GM19240 (cell line): ENCODE measurements at regions not wholly inside any gene's neighbourhood (a gene's known extent, or its start where the extent isn't known, plus 50 kb on each side); places are given as distances from the start of the nearest gene placed in this dataset.
"Not testable (repeated sequence)": the region's sequence is repeated elsewhere in the genome, so short reads cannot be mapped to it uniquely, and the experiment has no call there.

Experiments used
- DNase-seq: peaks from one replicate; pipeline ENCODE4 v3.0.0; 2011; ENCODE audit warnings: low spot score; ENCODE audit not compliant: insufficient read length

GRCh38 chr6:135555550-135555949 is 58.0 kb upstream of the AHI1 start:
- no peak for DNase-seq

DNA sequence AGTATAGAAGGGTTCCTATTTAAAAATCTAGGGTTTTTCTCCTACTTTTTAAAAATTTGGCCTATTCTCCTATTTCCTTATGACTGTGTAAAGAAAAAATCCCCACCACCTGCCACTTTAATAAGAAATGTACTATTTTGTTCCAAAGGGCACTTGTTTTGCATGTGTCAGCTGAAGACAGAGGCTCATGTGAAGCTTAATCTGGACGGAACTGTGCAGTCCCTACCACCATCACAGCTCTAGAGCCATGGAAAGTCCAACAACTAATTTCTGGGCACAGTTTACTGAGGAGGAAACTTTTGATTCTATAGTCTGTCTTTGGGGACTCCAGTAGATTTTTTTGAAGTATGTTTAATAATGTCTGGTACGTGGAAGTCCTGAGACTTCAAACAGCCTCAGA is 60.0 kb upstream of the AHI1 start:
- no peak for DNase-seq

DNA sequence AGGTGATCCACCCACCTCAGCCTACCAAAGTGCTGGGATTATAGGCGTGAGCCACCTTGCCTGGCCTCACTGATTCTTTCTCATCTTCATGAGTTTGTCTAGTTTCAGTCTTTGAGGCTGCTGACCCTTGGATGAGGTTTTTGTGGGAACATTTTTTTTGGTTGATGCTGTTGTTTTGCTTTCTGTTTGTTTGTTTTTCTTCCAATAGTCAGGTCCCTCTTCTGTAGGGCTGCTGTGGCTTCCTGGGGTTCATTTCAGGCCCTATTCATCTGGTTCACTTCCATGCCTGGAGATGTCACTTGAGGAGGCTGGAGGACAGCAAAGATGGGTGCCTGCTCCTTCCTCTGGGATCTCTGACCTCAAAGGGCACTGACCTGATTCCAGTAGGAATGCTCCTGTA is 68.1 kb upstream of the AHI1 start:
- not testable (repeated sequence) for DNase-seq

GRCh38 chr6:135566311-135567068 is 69.0 kb upstream of the AHI1 start:
- DNase-seq: no peak

DNA sequence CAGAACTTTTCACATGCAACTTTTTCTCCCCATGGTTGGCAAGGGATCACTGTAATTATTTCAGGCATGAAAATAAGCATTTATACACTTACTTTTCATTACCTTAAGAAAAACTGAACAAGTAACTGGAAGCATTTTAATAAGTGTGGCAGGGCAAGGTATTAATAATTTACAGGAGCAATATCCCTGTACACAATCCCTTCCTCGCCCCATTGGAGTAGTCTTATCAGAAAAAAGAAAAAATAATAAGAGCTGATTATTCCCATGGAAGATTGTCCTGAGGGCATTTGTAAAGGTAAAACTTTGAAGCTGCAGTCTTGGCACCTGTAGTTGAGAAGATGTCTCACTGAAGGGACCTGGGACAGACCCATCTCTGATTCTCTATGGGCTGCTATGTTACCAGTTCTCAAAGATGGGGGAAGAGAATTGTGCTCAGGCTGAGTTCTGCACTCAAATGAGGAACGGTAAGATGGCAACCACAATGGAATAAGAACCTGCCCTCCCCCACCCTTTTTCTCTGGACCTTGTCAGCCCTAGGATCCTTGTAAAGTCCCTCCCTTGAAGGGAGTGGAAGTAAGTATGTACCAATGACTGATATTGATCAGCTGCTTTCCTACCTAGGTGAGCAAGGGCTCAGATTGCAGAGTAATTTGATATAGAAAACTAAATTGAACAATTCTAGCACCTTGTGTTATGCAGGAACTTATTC is 70.0 kb upstream of the AHI1 start:
- DNase-seq: no peak

DNA sequence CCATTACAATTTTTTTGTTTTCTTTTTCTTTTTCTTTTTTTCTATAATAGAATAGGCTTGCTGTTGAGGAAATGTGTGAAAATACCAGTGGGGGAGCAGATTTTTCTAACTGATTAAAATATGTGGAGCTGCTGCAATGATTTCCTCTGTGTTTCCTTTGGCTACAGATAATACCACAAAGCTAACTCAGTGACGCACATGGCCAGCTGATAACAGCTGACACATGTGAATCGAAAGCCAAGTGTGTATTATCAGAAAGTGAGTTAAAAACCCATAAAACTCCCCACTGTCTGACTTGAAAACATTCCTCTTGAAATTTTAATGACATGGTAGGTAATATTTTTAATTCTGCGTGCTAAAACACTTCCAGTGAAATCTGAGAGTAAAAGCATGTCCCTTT is 70.8 kb upstream of the AHI1 start:
- no peak for DNase-seq

GRCh38 chr6:135572051-135572450 is 74.5 kb upstream of the AHI1 start:
- DNase-seq: no peak

DNA sequence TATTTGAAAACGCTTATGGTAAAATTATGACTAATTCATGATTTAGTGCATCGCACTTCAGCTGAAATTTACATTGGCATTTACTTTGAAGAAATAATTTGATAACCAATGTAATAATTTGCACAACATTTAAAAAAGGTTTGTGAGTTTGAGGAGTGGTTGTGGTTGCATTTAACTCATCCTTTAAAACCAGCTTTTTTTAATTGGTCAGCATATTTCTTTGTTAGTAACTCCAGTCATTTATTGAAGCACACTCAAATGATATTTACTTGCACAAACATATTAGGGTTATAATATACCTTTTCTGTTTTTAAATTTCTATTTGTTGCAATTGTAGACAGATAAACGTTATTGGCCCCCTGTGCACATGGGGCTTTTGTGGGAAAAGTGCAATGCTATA is 78.1 kb upstream of the AHI1 start:
- no peak for DNase-seq

DNA sequence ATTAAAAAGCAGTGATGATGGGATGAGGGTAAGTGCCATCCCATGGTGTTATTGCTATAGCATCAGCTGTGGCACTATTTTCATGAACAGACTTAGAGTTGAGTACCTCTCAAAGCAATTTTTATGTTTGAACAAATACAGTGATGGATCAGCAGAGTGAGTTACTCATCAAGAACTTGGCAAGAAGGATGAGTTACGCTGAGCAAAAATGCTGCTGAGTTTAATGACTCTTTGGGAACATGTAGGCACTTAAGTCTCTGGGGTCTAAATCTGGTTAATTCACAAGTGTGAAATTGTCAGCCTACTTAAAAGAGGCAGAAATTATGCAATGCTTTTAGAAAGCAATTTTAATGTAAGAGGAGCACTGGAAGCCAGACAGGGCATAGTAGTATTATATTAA is 78.5 kb upstream of the AHI1 start:
- DNase-seq: no peak

- DNase-seq: peak; percentile 14
These were observed 79.6 kb upstream of the AHI1 start for GRCh38 chr6:135577059-135577538.

DNA sequence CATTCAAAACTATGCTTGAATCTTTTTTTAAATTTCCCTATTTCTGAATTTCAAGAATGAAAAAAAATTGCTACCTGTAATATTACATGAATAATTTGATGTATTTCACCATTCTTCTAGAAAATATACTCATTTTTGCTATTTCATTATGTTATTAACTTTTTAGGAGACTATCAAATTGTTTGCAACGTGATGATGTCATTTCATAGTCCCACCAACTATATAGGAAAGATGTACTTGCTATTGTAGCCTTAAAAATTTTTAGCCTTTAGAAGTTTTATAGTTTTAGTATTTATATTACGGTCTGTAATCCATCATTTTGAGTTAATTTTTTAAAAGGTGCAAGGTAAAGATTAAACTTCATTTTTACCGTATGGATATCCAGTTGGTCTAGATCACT is 81.4 kb upstream of the AHI1 start:
- DNase-seq: no peak

- no peak for DNase-seq
These were observed 83.7 kb upstream of the AHI1 start for GRCh38 chr6:135581211-135581610.

- no peak for DNase-seq
These were observed 85.8 kb upstream of the AHI1 start for GRCh38 chr6:135583256-135583761.

- no peak for DNase-seq
These were observed 88.8 kb upstream of the AHI1 start for GRCh38 chr6:135586388-135586787.

GRCh38 chr6:135586844-135587243 is 89.3 kb upstream of the AHI1 start:
- no peak for DNase-seq

DNA sequence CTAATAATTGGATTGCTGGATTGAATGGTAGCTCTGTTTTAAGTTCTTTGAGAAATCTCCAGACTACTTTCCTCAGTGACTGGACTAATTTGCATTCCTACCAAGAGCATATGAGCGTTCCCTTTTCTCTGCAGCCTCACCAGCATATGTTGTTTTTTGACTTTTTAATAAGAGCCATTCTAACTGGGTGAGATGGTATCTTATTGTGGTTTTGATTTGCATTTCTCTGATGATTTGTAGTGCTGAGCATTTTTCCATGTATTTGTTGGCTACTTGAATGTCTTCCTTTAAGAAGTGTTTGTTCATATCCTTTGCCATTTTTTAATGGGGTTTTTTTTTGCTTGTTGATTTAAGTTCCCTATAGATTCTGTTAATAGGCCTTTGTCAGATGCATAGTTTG is 94.7 kb upstream of the AHI1 start:
- no peak for DNase-seq

GRCh38 chr6:135594000-135594399 is 96.5 kb upstream of the AHI1 start:
- DNase-seq: no peak

DNA sequence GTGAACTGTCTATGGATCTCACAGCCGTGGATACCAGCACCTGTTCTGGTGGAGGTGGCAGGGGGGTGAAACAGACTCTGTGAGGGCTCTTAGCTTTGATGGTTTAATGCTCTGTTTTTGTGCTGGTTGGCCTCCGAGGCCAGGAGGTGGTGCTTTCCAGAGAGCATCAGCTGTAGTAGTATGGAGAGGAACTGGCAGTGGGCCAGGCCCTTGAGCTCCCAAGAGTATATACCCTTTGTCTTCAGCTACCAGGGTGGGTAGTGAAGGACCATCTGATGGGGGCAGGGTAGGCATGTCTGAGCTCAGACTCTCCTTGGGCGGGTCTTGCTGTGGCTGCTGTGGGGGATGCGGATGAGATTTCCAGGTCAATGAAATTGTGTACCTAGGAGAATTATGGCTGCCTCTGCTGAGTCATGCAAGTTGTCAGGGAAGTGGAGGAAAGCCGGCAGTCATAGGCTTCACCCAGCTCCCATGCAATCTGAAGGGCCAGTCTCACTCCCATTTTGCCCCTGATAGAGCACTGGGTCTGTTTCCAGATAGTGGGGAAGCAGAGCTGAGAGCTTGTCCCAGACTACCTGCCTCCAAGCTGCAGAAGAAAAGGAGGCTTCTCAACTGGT is 102.7 kb upstream of the AHI1 start:
- DNase-seq: no peak

- DNase-seq: no peak
These were observed 103.4 kb upstream of the AHI1 start for GRCh38 chr6:135600931-135601330.

GRCh38 chr6:135601857-135602256 is 104.3 kb upstream of the AHI1 start:
- DNase-seq: no peak

- no peak for DNase-seq
These were observed 105.7 kb upstream of the AHI1 start for GRCh38 chr6:135603249-135603648.
